ENCODE measurements at regions not wholly inside any gene's neighbourhood (a gene's known extent, or its start where the extent isn't known, plus 50 kb on each side); places are given as distances from the start of the nearest gene placed in this dataset.

DNA sequence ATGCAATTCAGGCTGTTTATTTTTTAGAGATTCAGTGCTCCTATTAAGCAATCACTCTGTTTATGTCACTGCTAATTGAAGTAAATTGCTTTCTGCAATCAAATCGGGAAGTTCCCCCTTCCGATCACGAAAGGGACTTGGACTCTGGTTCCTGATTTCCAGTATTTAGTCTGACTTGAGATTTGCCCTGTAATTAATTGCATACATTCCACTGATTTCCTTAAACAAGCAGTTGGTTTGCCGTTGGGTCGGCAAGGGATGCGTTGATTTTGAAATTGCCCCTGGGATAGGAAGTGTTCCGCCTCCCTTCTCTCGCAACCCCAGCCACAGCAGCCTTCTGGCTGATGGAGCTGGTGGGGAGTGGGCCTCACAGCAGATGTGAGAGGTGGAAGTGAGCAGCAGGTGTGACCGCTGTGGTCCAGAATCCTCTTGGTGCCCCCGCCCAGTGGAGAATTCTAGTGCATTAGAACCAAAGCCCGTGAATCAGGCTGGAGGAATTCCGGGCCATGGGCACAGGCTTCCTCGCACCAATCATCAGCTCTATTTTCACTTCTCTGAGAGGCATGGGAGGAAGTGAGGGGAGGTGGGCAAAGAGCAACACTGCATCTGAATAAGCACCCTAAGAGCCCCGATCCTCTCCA is 102.5 kb downstream of the SPRY4 start:
- peaks cover 8 to 17% (median 14%) of the 10 kb centered on the region in 4 experiments for H3K4me1 ChIP-seq (replicated peaks in 1 of 4; ENCODE audit: control insufficient read depth in 3 of 4, insufficient read depth in 4 of 4, low read length in 3 of 4)
- H3K4me3 ChIP-seq (ENCODE audit: extremely low read depth in 1 of 4, insufficient read depth in 2 of 4, low read depth in 3 of 4, low read length in 4 of 4), result no peak overlapping the region
- 0 out of 2 replicates have a peak overlapping the region, but pooled peaks have one; percentile 17 for H3K18ac ChIP-seq (ENCODE audit: extremely low read depth, low read length)
- H3K56ac ChIP-seq (replicated peaks; ENCODE audit: insufficient read length, low read depth, low read length), result no peak overlapping the region
- DNase-seq (ENCODE audit: low read depth in 1 of 2, low spot score in 2 of 2) (no peak), FAIRE-seq (no peak)
- no peak overlapping the region for H2BK120ac ChIP-seq (replicated peaks; ENCODE audit: low read depth, low read length)
- no peak overlapping the region for H4K5ac ChIP-seq (ENCODE audit: insufficient read length, low read depth, low read length)
- peak overlapping the region; percentile 6; the same call in 1 of the 2 replicates for H2BK20ac ChIP-seq (ENCODE audit: low read length)
- TF ChIP-seq RAD21 (IDR thresholded peaks at IDR 0.05 in 1 of 2, conservative IDR thresholded peaks at IDR 0.05 in 1 of 2; ENCODE audit: low read depth in 2 of 2, low read length in 2 of 2) (no peak), CTBP2 (IDR thresholded peaks at IDR 0.05; ENCODE audit: borderline replicate concordance, insufficient read depth, insufficient read length, low read length) (no peak), EP300 (IDR thresholded peaks at IDR 0.05; ENCODE audit: borderline replicate concordance in 1 of 2, low read depth in 2 of 2, low read length in 2 of 2) (no peak), RFX5 (IDR thresholded peaks at IDR 0.05; ENCODE audit: borderline replicate concordance, low read depth, low read length) (no peak), SIN3A (conservative IDR thresholded peaks at IDR 0.05 in 1 of 2, IDR thresholded peaks at IDR 0.05 in 1 of 2; ENCODE audit: low read depth in 1 of 2, low read length in 2 of 2) (no peak)
- no peak overlapping the region for H3K4me2 ChIP-seq (ENCODE audit: insufficient read depth in 1 of 2, low read depth in 2 of 2, low read length in 2 of 2)
- H3K79me2 ChIP-seq (ENCODE audit: control insufficient read depth in 1 of 2, insufficient read depth in 2 of 2, low read length in 2 of 2), result no peaks in the 10 kb centered on the region
- no peaks in the 10 kb centered on the region for H3K36me3 ChIP-seq (ENCODE audit: control insufficient read depth in 2 of 4, insufficient read depth in 4 of 4, low read length in 3 of 4)
- H4K20me1 ChIP-seq (replicated peaks in 1 of 2; ENCODE audit: control insufficient read depth in 1 of 2, insufficient read depth in 2 of 2, low read length in 2 of 2), result no peaks in the 10 kb centered on the region
- H2BK15ac ChIP-seq (ENCODE audit: low read length), result peak overlapping the region; percentile 34; the same call in 1 of the 2 replicates
- H2BK5ac ChIP-seq (ENCODE audit: low read depth, low read length), result 0 out of 2 replicates have a peak overlapping the region, but pooled peaks have one; percentile 1
- H3K4ac ChIP-seq (replicated peaks; ENCODE audit: insufficient read length, low read depth, low read length), result peak overlapping the region; percentile 14
- 89% methylated on average over 13 of the region's 14 CpGs; no CpG with 5 or more reads in 1 of the 2 experiments for WGBS, 2 experiments (ENCODE audit: extremely low coverage in 1 of 2, insufficient coverage in 1 of 2, insufficient read length in 1 of 2, insufficient replicate concordance in 2 of 2, low coverage in 1 of 2, low lambda C conversion rate in 2 of 2, missing lambda C conversion rate in 1 of 2)
- no peak overlapping the region for H4K8ac ChIP-seq (ENCODE audit: extremely low read depth, insufficient read depth, low read length)
- no peak overlapping the region for H3K23ac ChIP-seq (ENCODE audit: insufficient read length)
- ChIA-PET CTCF (ENCODE audit: partially characterized antibody) (interaction anchor here (0.6 to 2.0 kb wide), 18 partner anchors 10 to 334 kb away, joined by 3 to 22 read pairs (median 4); no protein-coding TSS in a partner anchor), POLR2A (ENCODE audit: partially characterized antibody) (interaction anchor here (3.4 kb wide), 1 partner anchor 13 kb away, joined by 14 read pairs; no protein-coding TSS in a partner anchor)
- H3K9ac ChIP-seq (replicated peaks in 1 of 4; ENCODE audit: extremely low read depth in 1 of 4, low read depth in 3 of 4, low read length in 3 of 4), result no peak overlapping the region
- H3K9me3 ChIP-seq (ENCODE audit: insufficient read depth in 2 of 2, low read depth in 1 of 2, low read length in 1 of 2), result no peaks in the 10 kb centered on the region
- H3K27ac ChIP-seq (ENCODE audit: low read depth, low read length), result no peak overlapping the region
- H3K14ac ChIP-seq (ENCODE audit: insufficient read length), result no peak overlapping the region
- H3K79me1 ChIP-seq (ENCODE audit: low read depth, low read length), result no peaks in the 10 kb centered on the region
- H4K91ac ChIP-seq (replicated peaks; ENCODE audit: insufficient read length, low read length), result no peak overlapping the region
- no peaks in the 10 kb centered on the region for H3K23me2 ChIP-seq (ENCODE audit: low read depth, low read length)
- no peak overlapping the region for H2BK12ac ChIP-seq (ENCODE audit: low read depth, low read length)
- no peak overlapping the region for H2AK5ac ChIP-seq (ENCODE audit: low read depth, low read length)
- no peaks in the 10 kb centered on the region for H3K27me3 ChIP-seq (replicated peaks in 1 of 4; ENCODE audit: control insufficient read depth in 3 of 4, extremely low read depth in 1 of 4, insufficient read depth in 3 of 4, low read length in 3 of 4)
- H2AFZ ChIP-seq (ENCODE audit: low read length), result no peak overlapping the region
